ENCODE measurements at regions not wholly inside any gene's neighbourhood (a gene's known extent, or its start where the extent isn't known, plus 50 kb on each side); places are given as distances from the start of the nearest gene placed in this dataset.
"Not testable (repeated sequence)": the region's sequence is repeated elsewhere in the genome, so short reads cannot be mapped to it uniquely, and the experiment has no call there.

DNA sequence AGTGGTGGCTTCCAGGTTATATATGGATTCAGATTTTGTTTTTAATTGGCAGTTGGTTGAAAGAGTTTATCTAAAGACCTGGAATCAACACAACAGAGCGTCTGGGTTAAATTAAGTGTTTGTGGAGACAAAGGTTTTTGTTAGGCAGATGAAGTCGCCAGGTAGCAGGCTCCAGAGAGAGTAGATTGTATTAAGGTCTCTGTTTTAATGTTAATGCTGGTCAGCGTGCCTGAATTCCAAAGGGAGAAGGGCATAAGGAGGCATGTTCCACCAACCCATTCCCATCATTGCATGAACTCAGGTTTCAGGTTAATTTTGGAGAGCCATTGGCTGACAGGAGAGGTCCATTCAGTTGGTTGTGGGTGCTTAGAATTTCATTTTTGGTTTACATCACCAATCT, 744.1 kb upstream of the GJE1 start:
- no peak overlapping the region for H3K27ac ChIP-seq (ENCODE audit: low read depth, low read length, poor library complexity, severe bottlenecking)

DNA sequence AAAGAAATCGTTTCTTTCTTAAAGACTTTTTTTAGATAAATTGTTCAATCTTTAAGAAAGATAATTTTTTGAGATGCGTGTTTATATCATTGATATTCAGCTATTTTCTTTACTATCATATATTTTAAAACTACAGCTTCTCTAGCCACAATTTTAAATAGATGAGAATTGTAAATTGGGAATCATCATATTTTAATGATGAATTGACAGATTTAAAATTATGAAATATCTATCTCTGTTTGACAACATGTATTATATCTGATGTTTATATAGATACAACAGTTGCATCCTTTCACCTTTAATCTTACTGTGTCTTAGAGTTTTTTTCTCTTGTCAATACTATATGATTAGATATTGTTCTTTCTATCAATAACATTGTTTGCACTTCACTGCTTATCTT, 762.3 kb upstream of the GJE1 start:
- no peak for TF ChIP-seq EZH2 (IDR thresholded peaks at IDR 0.05; ENCODE audit: borderline replicate concordance, low read length)
- H3K4me2 ChIP-seq (ENCODE audit: low read length): no peak overlapping the region
- H4K20me1 ChIP-seq (ENCODE audit: insufficient read depth, low read length): no peaks in the 10 kb centered on the region
- no peak overlapping the region for H2AFZ ChIP-seq (ENCODE audit: low read length)
- no peak overlapping the region for H3K4me3 ChIP-seq (ENCODE audit: low read depth, low read length, poor library complexity, severe bottlenecking)
- H3K27ac ChIP-seq (ENCODE audit: low read depth, low read length, poor library complexity, severe bottlenecking): no peak overlapping the region
- H3K36me3 ChIP-seq (ENCODE audit: insufficient read depth, low read length): no peaks in the 10 kb centered on the region; the same call in 1 of the 2 replicates
- H3F3A ChIP-seq (ENCODE audit: insufficient read depth, low read length): no peaks in the 10 kb centered on the region
- no peaks in the 10 kb centered on the region for H3K27me3 ChIP-seq (ENCODE audit: insufficient read depth, low read length)
- H3K9ac ChIP-seq (ENCODE audit: low read length): no peak overlapping the region
- H3K9me2 ChIP-seq (ENCODE audit: low read depth, low read length): no peaks in the 10 kb centered on the region
- H3K79me2 ChIP-seq (ENCODE audit: insufficient read depth, low read length): no peaks in the 10 kb centered on the region
- no peaks in the 10 kb centered on the region for H3K4me1 ChIP-seq (ENCODE audit: insufficient read depth, low read length, severe bottlenecking)
- no peaks in the 10 kb centered on the region for H3K9me3 ChIP-seq (ENCODE audit: low read length)

More for the DNA sequence above, 744.1 kb upstream of the GJE1 start:
- Histone ChIP-seq H3K4me3 (ENCODE audit: low read depth, low read length, poor library complexity, severe bottlenecking) (no peak overlapping the region), H3K9me3 (ENCODE audit: low read length) (no peaks in the 10 kb centered on the region), H3K36me3 (ENCODE audit: insufficient read depth, low read length) (no peaks in the 10 kb centered on the region), H3K79me2 (ENCODE audit: insufficient read depth, low read length) (no peaks in the 10 kb centered on the region), H3K4me1 (ENCODE audit: insufficient read depth, low read length, severe bottlenecking) (peaks cover 8% of the 10 kb centered on the region), H3K9ac (ENCODE audit: low read length) (no peak overlapping the region), H3K9me2 (ENCODE audit: low read depth, low read length) (no peaks in the 10 kb centered on the region), H2AFZ (ENCODE audit: low read length) (no peak overlapping the region), H3K4me2 (ENCODE audit: low read length) (no peak overlapping the region), H3F3A (ENCODE audit: insufficient read depth, low read length) (no peaks in the 10 kb centered on the region), H4K20me1 (ENCODE audit: insufficient read depth, low read length) (no peaks in the 10 kb centered on the region), H3K27me3 (ENCODE audit: insufficient read depth, low read length) (no peaks in the 10 kb centered on the region)
- TF ChIP-seq, protein P1, sequence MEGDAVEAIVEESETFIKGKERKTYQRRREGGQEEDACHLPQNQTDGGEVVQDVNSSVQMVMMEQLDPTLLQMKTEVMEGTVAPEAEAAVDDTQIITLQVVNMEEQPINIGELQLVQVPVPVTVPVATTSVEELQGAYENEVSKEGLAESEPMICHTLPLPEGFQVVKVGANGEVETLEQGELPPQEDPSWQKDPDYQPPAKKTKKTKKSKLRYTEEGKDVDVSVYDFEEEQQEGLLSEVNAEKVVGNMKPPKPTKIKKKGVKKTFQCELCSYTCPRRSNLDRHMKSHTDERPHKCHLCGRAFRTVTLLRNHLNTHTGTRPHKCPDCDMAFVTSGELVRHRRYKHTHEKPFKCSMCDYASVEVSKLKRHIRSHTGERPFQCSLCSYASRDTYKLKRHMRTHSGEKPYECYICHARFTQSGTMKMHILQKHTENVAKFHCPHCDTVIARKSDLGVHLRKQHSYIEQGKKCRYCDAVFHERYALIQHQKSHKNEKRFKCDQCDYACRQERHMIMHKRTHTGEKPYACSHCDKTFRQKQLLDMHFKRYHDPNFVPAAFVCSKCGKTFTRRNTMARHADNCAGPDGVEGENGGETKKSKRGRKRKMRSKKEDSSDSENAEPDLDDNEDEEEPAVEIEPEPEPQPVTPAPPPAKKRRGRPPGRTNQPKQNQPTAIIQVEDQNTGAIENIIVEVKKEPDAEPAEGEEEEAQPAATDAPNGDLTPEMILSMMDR (IDR thresholded peaks at IDR 0.05; ENCODE audit: low read length): no peak
- TF ChIP-seq EZH2 (IDR thresholded peaks at IDR 0.05; ENCODE audit: borderline replicate concordance, low read length): no peak

DNA sequence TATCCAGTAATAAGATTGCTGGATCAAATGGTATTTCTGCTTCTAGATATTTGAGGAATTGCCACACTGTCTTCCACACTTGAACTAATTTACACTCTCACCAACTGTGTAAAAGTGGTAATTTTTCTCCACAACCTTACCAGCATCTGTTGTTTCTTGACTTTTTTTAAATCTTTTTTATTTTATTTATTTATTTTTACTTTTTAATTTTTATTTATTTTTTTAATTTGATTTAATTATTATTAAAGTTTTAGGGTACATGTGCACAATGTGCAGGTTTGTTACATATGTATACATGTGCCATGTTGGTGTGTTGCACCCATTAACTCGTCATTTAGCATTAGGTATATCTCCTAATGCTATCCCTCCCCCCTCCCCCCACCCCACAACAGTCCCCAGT, 765.9 kb upstream of the GJE1 start:
- H3K9me3 ChIP-seq (ENCODE audit: low read length); H3K27ac ChIP-seq (ENCODE audit: low read depth, low read length, poor library complexity, severe bottlenecking); H3F3A ChIP-seq (ENCODE audit: insufficient read depth, low read length); H3K9ac ChIP-seq (ENCODE audit: low read length); H3K36me3 ChIP-seq (ENCODE audit: insufficient read depth, low read length); H2AFZ ChIP-seq (ENCODE audit: low read length); H3K4me3 ChIP-seq (ENCODE audit: low read depth, low read length, poor library complexity, severe bottlenecking); H4K20me1 ChIP-seq (ENCODE audit: insufficient read depth, low read length); H3K79me2 ChIP-seq (ENCODE audit: insufficient read depth, low read length); H3K9me2 ChIP-seq (ENCODE audit: low read depth, low read length); H3K27me3 ChIP-seq (ENCODE audit: insufficient read depth, low read length); H3K4me1 ChIP-seq (ENCODE audit: insufficient read depth, low read length, severe bottlenecking); H3K4me2 ChIP-seq (ENCODE audit: low read length): not testable (repeated sequence)

DNA sequence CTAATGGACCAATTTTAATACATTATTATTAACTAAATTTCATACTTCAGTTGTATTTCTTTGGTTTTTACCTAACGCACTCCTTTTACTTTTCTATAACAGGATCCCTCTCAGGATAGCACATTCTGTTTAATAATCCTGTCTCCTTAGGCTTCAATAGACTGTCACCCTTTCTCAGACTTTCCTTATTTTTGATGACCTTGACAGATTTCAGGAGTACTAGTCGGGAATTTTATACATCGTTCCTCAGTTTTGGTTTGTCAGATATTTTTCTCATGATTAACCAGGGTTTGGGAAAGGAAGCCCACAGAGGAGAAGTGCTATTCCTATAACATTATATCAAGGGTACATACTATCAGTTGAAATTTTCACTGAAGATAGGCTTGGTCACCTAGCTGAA, 768.0 kb upstream of the GJE1 start:
- no peak overlapping the region for H2AFZ ChIP-seq (ENCODE audit: low read length)
- H3K4me3 ChIP-seq (ENCODE audit: low read depth, low read length, poor library complexity, severe bottlenecking): no peak overlapping the region
- H3K9ac ChIP-seq (ENCODE audit: low read length): no peak overlapping the region
- H3K9me2 ChIP-seq (ENCODE audit: low read depth, low read length): no peaks in the 10 kb centered on the region
- H3K27me3 ChIP-seq (ENCODE audit: insufficient read depth, low read length): no peaks in the 10 kb centered on the region
- H3K36me3 ChIP-seq (ENCODE audit: insufficient read depth, low read length): no peaks in the 10 kb centered on the region; the same call in 1 of the 2 replicates
- H3K4me2 ChIP-seq (ENCODE audit: low read length): no peak overlapping the region
- 0 out of 2 replicates have a peak, but pooled peaks cover 3% of the 10 kb centered on the region for H3F3A ChIP-seq (ENCODE audit: insufficient read depth, low read length)
- TF ChIP-seq EZH2 (IDR thresholded peaks at IDR 0.05; ENCODE audit: borderline replicate concordance, low read length): no peak
- TF ChIP-seq, protein P1 (IDR thresholded peaks at IDR 0.05; ENCODE audit: low read length): no peak
- H3K4me1 ChIP-seq (ENCODE audit: insufficient read depth, low read length, severe bottlenecking): no peaks in the 10 kb centered on the region
- no peaks in the 10 kb centered on the region for H3K9me3 ChIP-seq (ENCODE audit: low read length)
- H3K27ac ChIP-seq (ENCODE audit: low read depth, low read length, poor library complexity, severe bottlenecking): no peak overlapping the region
- H4K20me1 ChIP-seq (ENCODE audit: insufficient read depth, low read length): no peaks in the 10 kb centered on the region
- no peaks in the 10 kb centered on the region for H3K79me2 ChIP-seq (ENCODE audit: insufficient read depth, low read length)
